GM12873 (cell line): ENCODE measurements at regions not wholly inside any gene's neighbourhood (a gene's known extent, or its start where the extent isn't known, plus 50 kb on each side); places are given as distances from the start of the nearest gene placed in this dataset.

Experiments used
- CTCF ChIP-seq: IDR thresholded peaks from 2 replicates; pipeline ENCODE4 v1.5.1; 2012; ENCODE audit warnings: low read depth, mild to moderate bottlenecking, moderate library complexity, low read length, control low read depth; ENCODE audit not compliant: insufficient read depth; ENCODE audit errors: missing control alignments

DNA sequence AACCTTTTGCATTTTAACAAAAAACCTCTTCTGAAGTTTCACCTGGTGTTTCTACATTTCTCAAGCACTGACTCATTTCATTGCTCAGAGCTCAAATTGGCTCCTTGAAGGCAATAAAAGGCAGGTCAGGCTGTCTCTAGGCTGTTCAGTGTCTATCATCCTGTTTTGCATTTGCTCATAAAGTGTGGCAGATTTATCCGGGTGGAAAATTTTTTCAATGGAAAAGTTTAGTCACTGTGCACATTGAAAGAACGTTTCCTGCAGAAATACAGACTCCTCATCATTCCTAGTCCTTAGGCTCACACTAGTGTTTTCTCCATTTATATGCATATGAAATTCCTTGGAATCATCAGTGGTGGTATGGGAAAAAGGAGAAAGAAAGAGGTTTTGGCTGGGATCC lies 114.2 kb upstream of the DGKB start:
- TF ChIP-seq CTCF: no peak

- no peak for TF ChIP-seq CTCF
Measured at GRCh38 chr7:15016315-15016667, 113.7 kb upstream of the DGKB start.

- peak; percentile 56 for TF ChIP-seq CTCF
Measured at GRCh38 chr7:15015545-15016314, 113.2 kb upstream of the DGKB start.

- no peak for TF ChIP-seq CTCF
Measured at GRCh38 chr7:15012135-15012534, 109.6 kb upstream of the DGKB start.

GRCh38 chr7:15011289-15011688 lies 108.7 kb upstream of the DGKB start:
- TF ChIP-seq CTCF: no peak

- TF ChIP-seq CTCF: peak; percentile 32
Measured at GRCh38 chr7:15007507-15007906, 105.0 kb upstream of the DGKB start.

DNA sequence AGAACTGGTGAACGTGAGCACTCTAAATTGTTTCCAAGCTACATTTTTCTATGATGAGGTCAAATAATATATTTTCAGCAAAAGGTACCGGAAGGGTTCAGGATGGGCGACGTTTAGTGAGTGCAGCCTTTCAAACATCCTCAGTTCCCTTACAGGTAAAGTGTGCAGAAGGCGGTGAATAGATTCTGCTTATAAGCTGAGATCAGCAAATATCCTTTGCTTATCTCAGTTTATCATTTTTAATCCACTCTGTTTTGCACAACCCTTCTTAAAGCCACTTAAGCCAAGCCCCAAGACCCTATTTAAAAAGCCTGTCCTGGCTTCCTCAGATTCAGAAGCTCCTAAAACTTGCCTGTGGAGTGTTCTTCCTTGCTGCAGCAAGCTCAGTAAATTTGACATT lies 103.1 kb upstream of the DGKB start:
- no peak for TF ChIP-seq CTCF
